Fibroblast of lung (primary cell): ENCODE measurements at regions not wholly inside any gene's neighbourhood (a gene's known extent, or its start where the extent isn't known, plus 50 kb on each side); places are given as distances from the start of the nearest gene placed in this dataset.

Experiments
- DNase-seq, 2 donors: peaks; one replicate each; pipeline versions ENCODE4 v3.0.0 to v3.0.0-alpha.2; 2010; ENCODE audit warnings: low read depth in 2 of 2
- H2AFZ ChIP-seq: 2 replicates; pipeline ENCODE4 v1.5.1; 2012; ENCODE audit warnings: low read length, control low read depth, inconsistent platforms
- H3K27ac ChIP-seq: 2 replicates; pipeline ENCODE4 v1.5.1; 2011; ENCODE audit warnings: low read length, control low read depth; ENCODE audit not compliant: insufficient read depth
- H3K27me3 ChIP-seq: 2 replicates; pipeline ENCODE4 v1.5.1; 2011; ENCODE audit warnings: mild to moderate bottlenecking, low read length; ENCODE audit not compliant: control insufficient read depth, insufficient read depth
- H3K36me3 ChIP-seq: 2 replicates; pipeline ENCODE4 v1.5.1; 2011; ENCODE audit warnings: low read length; ENCODE audit not compliant: control insufficient read depth, insufficient read depth
- H3K4me1 ChIP-seq: 2 replicates; pipeline ENCODE4 v1.5.1; 2011; ENCODE audit warnings: low read length; ENCODE audit not compliant: control insufficient read depth, insufficient read depth; ENCODE audit errors: extremely low read depth
- H3K4me2 ChIP-seq: 2 replicates; pipeline ENCODE4 v1.5.1; 2011; ENCODE audit warnings: low read length, control low read depth; ENCODE audit not compliant: insufficient read depth; ENCODE audit errors: extremely low read depth
- H3K4me3 ChIP-seq, 4 experiments: fragments of 200-600 bp in 1 of 4; sonication (generic) in 1 of 4; replicated peaks in 1 of 4; 2 replicates each; pipeline ENCODE4 v1.5.1; 2011 to 2016; ENCODE audit warnings: low read length in 4 of 4, low read depth in 3 of 4, mild to moderate bottlenecking in 3 of 4, control low read depth in 2 of 4, inconsistent platforms in 1 of 4, mixed read lengths in 1 of 4; ENCODE audit not compliant: insufficient read depth in 1 of 4; ENCODE audit errors: control extremely low read depth in 1 of 4
- H3K79me2 ChIP-seq: 2 replicates; pipeline ENCODE4 v1.5.1; 2012; ENCODE audit warnings: mild to moderate bottlenecking, low read length, inconsistent platforms; ENCODE audit not compliant: control insufficient read depth, insufficient read depth
- H3K9ac ChIP-seq: 2 replicates; pipeline ENCODE4 v1.5.1; 2011; ENCODE audit warnings: mild to moderate bottlenecking, low read length, control low read depth; ENCODE audit not compliant: insufficient read depth
- H3K9me3 ChIP-seq: 2 replicates; pipeline ENCODE4 v1.5.1; 2012; ENCODE audit warnings: low read depth, low read length; ENCODE audit not compliant: control insufficient read depth, insufficient read depth
- H4K20me1 ChIP-seq: 2 replicates; pipeline ENCODE4 v1.5.1; 2011; ENCODE audit warnings: low read length; ENCODE audit not compliant: control insufficient read depth, insufficient read depth; ENCODE audit errors: extremely low read depth
- EZH2 ChIP-seq: IDR thresholded peaks from 2 replicates; pipeline ENCODE4 v1.5.1; 2012; ENCODE audit warnings: low read length, control low read depth, mild to moderate bottlenecking; ENCODE audit errors: missing control alignments
- TF ChIP-seq, protein P1 (sequence below), 2 donors: IDR thresholded peaks in 1 of 2; conservative IDR thresholded peaks in 1 of 2; 1 replicate in 1 of 2; 2 replicates in 1 of 2; pipeline ENCODE4 v1.5.1; 2011 to 2012; ENCODE audit warnings: low read length in 2 of 2, control low read depth in 1 of 2, inconsistent platforms in 1 of 2, low read depth in 1 of 2, mild to moderate bottlenecking in 1 of 2

DNA sequence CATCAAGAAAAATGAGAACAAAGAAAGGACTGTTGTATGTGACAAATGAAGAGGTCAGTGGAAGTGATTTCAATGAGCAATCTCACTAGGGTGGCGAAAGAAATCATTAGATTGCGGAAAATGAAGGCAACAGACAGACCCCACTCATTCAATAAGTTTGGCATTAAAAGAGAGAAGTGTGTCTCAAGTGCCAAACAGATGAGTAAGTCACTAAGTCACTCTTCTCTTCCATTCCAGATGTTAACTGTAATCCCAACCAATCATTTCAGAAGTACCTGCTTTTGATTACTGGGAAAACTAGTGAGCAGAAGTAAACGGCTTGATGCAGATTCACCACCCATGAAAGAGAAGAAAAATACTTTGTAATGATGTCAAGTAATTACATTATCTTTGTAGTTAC, 144.3 kb upstream of the PRMT6 start:
- H3K4me2 ChIP-seq = no peak overlapping the region
- H3K4me1 ChIP-seq = no peaks in the 10 kb centered on the region
- H4K20me1 ChIP-seq = no peaks in the 10 kb centered on the region
- H3K36me3 ChIP-seq = no peaks in the 10 kb centered on the region
- no peaks in the 10 kb centered on the region for H3K27me3 ChIP-seq
- H3K9me3 ChIP-seq = no peaks in the 10 kb centered on the region
- no peak overlapping the region for H3K4me3 ChIP-seq
- no peaks in the 10 kb centered on the region for H3K79me2 ChIP-seq
- no peak overlapping the region for H3K9ac ChIP-seq
- TF ChIP-seq EZH2 = no peak
- TF ChIP-seq, protein P1, sequence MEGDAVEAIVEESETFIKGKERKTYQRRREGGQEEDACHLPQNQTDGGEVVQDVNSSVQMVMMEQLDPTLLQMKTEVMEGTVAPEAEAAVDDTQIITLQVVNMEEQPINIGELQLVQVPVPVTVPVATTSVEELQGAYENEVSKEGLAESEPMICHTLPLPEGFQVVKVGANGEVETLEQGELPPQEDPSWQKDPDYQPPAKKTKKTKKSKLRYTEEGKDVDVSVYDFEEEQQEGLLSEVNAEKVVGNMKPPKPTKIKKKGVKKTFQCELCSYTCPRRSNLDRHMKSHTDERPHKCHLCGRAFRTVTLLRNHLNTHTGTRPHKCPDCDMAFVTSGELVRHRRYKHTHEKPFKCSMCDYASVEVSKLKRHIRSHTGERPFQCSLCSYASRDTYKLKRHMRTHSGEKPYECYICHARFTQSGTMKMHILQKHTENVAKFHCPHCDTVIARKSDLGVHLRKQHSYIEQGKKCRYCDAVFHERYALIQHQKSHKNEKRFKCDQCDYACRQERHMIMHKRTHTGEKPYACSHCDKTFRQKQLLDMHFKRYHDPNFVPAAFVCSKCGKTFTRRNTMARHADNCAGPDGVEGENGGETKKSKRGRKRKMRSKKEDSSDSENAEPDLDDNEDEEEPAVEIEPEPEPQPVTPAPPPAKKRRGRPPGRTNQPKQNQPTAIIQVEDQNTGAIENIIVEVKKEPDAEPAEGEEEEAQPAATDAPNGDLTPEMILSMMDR (conservative IDR thresholded peaks at IDR 0.05 in 1 of 2, IDR thresholded peaks at IDR 0.05 in 1 of 2; ENCODE audit: low read depth in 1 of 2, low read length in 2 of 2) = no peak
- H3K27ac ChIP-seq = no peak overlapping the region
- no peak overlapping the region for H2AFZ ChIP-seq
- peak; percentile 1 to 34 for DNase-seq

DNA sequence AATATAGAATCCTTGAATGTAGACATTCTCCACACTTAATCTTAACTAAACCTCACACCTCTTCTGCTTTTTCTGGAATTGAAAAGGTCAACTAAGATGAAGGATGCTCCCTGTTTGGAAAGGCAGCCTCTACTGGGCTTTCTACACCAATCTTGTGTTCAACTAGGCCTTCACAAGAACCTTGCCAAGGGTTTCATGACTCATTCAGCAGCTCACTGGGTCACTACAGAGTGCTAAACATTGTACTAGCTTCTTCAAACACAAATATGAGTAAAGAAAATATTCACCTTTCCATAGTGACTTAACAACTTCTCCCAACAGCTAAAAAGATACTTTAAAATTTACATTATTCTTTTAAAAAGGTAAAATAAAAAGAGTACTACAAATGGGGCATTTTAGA, 135.3 kb upstream of the PRMT6 start:
- H3K9ac ChIP-seq = no peak overlapping the region
- no peak overlapping the region for H3K4me3 ChIP-seq
- no peaks in the 10 kb centered on the region for H4K20me1 ChIP-seq
- TF ChIP-seq, protein P1 (conservative IDR thresholded peaks at IDR 0.05 in 1 of 2, IDR thresholded peaks at IDR 0.05 in 1 of 2; ENCODE audit: low read depth in 1 of 2, low read length in 2 of 2) = no peak
- no peak for TF ChIP-seq EZH2
- no peaks in the 10 kb centered on the region for H3K36me3 ChIP-seq
- no peaks in the 10 kb centered on the region for H3K79me2 ChIP-seq
- H3K27ac ChIP-seq = no peak overlapping the region
- no peaks in the 10 kb centered on the region for H3K4me1 ChIP-seq
- no peaks in the 10 kb centered on the region for H3K27me3 ChIP-seq
- no peak overlapping the region for H3K4me2 ChIP-seq
- no peaks in the 10 kb centered on the region for H3K9me3 ChIP-seq
- peak; percentile 45 to 46 for DNase-seq
- H2AFZ ChIP-seq = no peak overlapping the region

DNA sequence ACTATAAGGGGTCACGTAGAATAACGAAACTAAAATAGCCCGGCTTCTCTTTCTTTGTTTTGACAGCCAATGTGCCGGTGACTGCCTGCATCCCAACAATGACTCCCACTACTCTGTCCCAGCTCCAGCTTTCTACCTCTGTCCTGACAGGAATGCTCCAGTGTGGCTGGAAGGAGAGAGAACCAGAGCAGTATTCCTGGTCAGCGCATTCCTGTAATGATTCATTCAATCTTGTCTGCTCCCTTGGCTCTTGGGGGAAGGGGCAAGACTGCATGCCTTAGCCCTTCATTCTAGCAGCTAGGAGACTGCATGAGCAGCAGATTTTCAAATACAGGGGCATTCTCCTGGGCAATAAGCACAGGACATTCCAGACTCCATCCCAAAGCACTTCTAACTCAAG, 132.1 kb upstream of the PRMT6 start:
- Histone ChIP-seq H3K27ac (no peak overlapping the region), H4K20me1 (no peaks in the 10 kb centered on the region), H3K4me1 (no peaks in the 10 kb centered on the region), H3K79me2 (no peaks in the 10 kb centered on the region), H3K4me3 (peak overlapping the region in 2 of 4 experiments; percentile 1 to 46), H3K27me3 (no peaks in the 10 kb centered on the region), H3K4me2 (peak overlapping the region; percentile 59), H3K36me3 (no peaks in the 10 kb centered on the region), H3K9me3 (no peaks in the 10 kb centered on the region), H2AFZ (no peak overlapping the region), H3K9ac (no peak overlapping the region)
- DNase-seq = peak; percentile 22 to 87
- TF ChIP-seq EZH2 = no peak
- TF ChIP-seq, protein P1 (conservative IDR thresholded peaks at IDR 0.05 in 1 of 2, IDR thresholded peaks at IDR 0.05 in 1 of 2; ENCODE audit: low read depth in 1 of 2, low read length in 2 of 2) = no peak
